Stimulated activated memory B cell treated with anti-CD40 and anti-IgM and Interleukin-4, amounts not matched to agents 10 μg/mL and 1 μg/mL and 100 μg/mL, for 72 hours (primary cell): ENCODE measurements at regions not wholly inside any gene's neighbourhood (a gene's known extent, or its start where the extent isn't known, plus 50 kb on each side); places are given as distances from the start of the nearest gene placed in this dataset.
"Not testable (repeated sequence)": the region's sequence is repeated elsewhere in the genome, so short reads cannot be mapped to it uniquely, and the experiment has no call there.

Experiments used
- ATAC-seq: fragments of 150-1000 bp; cut with Tn5 transposase; 2 replicates; pipeline ENCODE4 v1.10.0; 2021
- H3K27ac Mint-ChIP-seq: one replicate; pipeline ENCODE4 v1.8.0; 2022; ENCODE audit warnings: mild to moderate bottlenecking, mixed read lengths
- H3K27me3 Mint-ChIP-seq: one replicate; pipeline ENCODE4 v1.8.0; 2022; ENCODE audit warnings: mixed read lengths
- H3K36me3 Mint-ChIP-seq: one replicate; pipeline ENCODE4 v1.8.0; 2022; ENCODE audit warnings: mixed read lengths
- H3K4me1 Mint-ChIP-seq: one replicate; pipeline ENCODE4 v1.8.0; 2022; ENCODE audit warnings: mixed read lengths
- H3K4me3 Mint-ChIP-seq: one replicate; pipeline ENCODE4 v1.8.0; 2022; ENCODE audit warnings: mild to moderate bottlenecking, moderate library complexity, mixed read lengths
- H3K9me3 Mint-ChIP-seq: one replicate; pipeline ENCODE4 v1.8.0; 2022; ENCODE audit warnings: mixed read lengths

DNA sequence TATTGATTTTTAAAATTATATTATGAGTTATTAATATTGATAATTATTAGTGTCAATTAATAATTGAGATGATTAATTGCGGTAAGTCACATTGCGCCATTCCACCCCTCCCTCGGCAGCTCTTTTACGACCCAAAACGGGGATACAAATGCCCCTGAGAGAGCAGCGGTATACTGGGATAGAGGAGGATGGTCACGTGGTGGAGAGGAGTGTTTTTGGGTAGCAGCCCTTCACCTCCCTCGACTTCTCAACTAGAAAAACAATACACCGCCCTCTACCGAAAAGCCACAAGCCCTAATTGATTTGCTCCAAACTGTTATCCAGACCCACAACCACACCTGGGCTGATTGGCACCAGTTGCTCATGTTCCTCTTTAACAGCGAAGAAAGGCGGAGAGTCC lies 71.0 kb downstream of the DAPL1 start:
- H3K36me3 Mint-ChIP-seq = not testable (repeated sequence)

GRCh38 chr2:158867531-158868191 lies 72.5 kb downstream of the DAPL1 start:
- ATAC-seq, H3K27ac Mint-ChIP-seq, H3K36me3 Mint-ChIP-seq, H3K27me3 Mint-ChIP-seq, H3K4me1 Mint-ChIP-seq, H3K4me3 Mint-ChIP-seq, H3K9me3 Mint-ChIP-seq: not testable (repeated sequence)

More for the DNA sequence above, 71.0 kb downstream of the DAPL1 start:
- H3K9me3 Mint-ChIP-seq, H3K27ac Mint-ChIP-seq, H3K27me3 Mint-ChIP-seq, H3K4me3 Mint-ChIP-seq, ATAC-seq, H3K4me1 Mint-ChIP-seq: not testable (repeated sequence)

DNA sequence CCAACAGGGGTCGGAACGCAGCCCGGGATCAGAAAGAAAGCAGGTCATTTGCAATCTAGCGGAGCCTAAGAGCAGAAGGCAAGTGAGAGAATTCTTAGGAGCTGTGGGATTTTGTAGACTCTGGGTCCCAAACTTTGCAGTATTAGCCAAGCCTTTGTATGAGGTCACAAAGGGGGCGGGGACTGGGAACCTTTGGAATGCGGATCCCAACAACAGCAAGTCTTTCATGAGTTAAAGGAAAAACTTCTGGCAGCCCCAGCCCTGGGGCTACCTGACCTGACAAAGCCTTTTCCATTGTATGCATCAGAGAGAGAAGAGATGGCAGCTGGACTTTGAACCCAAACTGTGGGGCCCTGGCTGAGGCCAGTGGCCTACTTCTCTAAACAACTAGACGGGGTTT lies 73.3 kb downstream of the DAPL1 start:
- H3K36me3 Mint-ChIP-seq, H3K9me3 Mint-ChIP-seq, H3K27ac Mint-ChIP-seq, H3K27me3 Mint-ChIP-seq, ATAC-seq, H3K4me1 Mint-ChIP-seq, H3K4me3 Mint-ChIP-seq: not testable (repeated sequence)

GRCh38 chr2:158869122-158869521 lies 74.0 kb downstream of the DAPL1 start:
- H3K27me3 Mint-ChIP-seq, H3K27ac Mint-ChIP-seq, H3K9me3 Mint-ChIP-seq, H3K4me1 Mint-ChIP-seq, H3K36me3 Mint-ChIP-seq, ATAC-seq, H3K4me3 Mint-ChIP-seq: not testable (repeated sequence)

DNA sequence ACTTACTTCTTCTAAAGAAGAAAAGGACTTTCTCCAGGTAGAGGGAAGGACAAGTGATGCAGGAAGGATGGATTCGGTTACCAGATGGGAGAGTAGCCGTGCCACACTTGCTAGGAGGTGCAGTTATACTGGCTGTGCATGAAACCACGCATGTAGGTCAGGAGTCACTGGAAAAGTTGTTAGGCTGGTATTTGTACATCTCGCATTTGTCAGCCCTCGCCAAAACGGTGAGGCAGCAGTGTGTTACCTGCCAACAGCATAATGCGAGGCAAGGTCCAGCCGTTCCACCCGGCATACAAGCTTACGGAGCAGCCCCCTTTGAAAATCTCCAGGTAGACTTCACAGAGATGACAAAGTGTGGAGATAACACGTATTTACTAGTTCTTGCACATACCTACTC lies 74.5 kb downstream of the DAPL1 start:
- ATAC-seq, H3K9me3 Mint-ChIP-seq, H3K27me3 Mint-ChIP-seq, H3K27ac Mint-ChIP-seq, H3K4me1 Mint-ChIP-seq, H3K36me3 Mint-ChIP-seq, H3K4me3 Mint-ChIP-seq: not testable (repeated sequence)

GRCh38 chr2:158878003-158878402 lies 82.9 kb downstream of the DAPL1 start:
- no peak overlapping the region for H3K4me3 Mint-ChIP-seq
- no peaks in the 10 kb centered on the region for H3K9me3 Mint-ChIP-seq
- no peak for ATAC-seq
- no peaks in the 10 kb centered on the region for H3K4me1 Mint-ChIP-seq
- no peak overlapping the region for H3K27ac Mint-ChIP-seq
- no peaks in the 10 kb centered on the region for H3K36me3 Mint-ChIP-seq
- H3K27me3 Mint-ChIP-seq = no peaks in the 10 kb centered on the region

- H3K36me3 Mint-ChIP-seq = no peaks in the 10 kb centered on the region
- H3K4me1 Mint-ChIP-seq = no peaks in the 10 kb centered on the region
- ATAC-seq = no peak
- H3K27ac Mint-ChIP-seq = no peak overlapping the region
- H3K9me3 Mint-ChIP-seq = no peaks in the 10 kb centered on the region
- H3K27me3 Mint-ChIP-seq = no peaks in the 10 kb centered on the region
- H3K4me3 Mint-ChIP-seq = no peak overlapping the region
These were observed 84.2 kb downstream of the DAPL1 start for GRCh38 chr2:158879229-158879903.

DNA sequence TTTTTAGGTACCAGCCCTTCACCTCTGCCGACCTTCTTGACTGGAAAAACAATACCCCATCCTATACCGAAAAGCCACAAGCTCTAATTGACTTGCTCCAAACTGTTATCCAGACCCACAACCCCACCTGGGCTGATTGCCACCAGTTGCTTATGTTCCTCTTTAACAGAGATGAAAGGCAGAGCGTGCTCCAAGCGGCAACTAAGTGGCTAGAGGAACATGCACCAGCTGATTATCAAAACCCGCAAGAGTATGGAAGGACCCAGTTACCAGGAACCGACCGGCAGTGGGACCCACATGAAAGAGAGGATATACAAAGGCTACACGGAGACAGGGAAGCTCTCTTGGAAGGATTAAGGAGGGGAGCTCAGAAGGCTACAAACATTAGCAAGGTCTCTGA lies 86.1 kb upstream of the TANC1 start:
- peaks cover 11% of the 10 kb centered on the region for H3K27me3 Mint-ChIP-seq
- no peaks in the 10 kb centered on the region for H3K9me3 Mint-ChIP-seq
- H3K36me3 Mint-ChIP-seq = no peaks in the 10 kb centered on the region
- H3K4me1 Mint-ChIP-seq = no peaks in the 10 kb centered on the region
- no peak overlapping the region for H3K4me3 Mint-ChIP-seq
- ATAC-seq = no peak
- H3K27ac Mint-ChIP-seq = no peak overlapping the region

DNA sequence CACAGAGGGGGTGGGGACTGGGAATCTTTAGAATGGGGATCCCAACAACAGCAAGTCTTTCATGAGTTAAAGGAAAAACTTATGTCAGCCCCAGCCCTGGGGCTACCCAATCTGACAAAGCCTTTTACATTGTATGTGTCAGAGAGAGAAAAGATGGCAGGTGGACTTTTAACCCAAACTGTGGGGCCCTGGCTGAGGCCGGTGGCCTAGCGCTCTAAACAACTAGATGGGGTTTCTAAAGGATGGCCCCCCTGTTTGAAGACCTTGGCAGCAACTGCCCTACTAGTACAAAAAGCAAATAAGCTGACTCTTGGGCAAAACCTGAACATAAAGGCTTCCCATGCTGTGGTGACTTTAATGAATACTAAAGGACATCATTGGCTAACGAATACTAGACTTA lies 83.9 kb upstream of the TANC1 start:
- ATAC-seq, H3K9me3 Mint-ChIP-seq, H3K4me3 Mint-ChIP-seq, H3K36me3 Mint-ChIP-seq, H3K27ac Mint-ChIP-seq, H3K4me1 Mint-ChIP-seq: not testable (repeated sequence)
- peaks cover 11% of the 10 kb centered on the region for H3K27me3 Mint-ChIP-seq

DNA sequence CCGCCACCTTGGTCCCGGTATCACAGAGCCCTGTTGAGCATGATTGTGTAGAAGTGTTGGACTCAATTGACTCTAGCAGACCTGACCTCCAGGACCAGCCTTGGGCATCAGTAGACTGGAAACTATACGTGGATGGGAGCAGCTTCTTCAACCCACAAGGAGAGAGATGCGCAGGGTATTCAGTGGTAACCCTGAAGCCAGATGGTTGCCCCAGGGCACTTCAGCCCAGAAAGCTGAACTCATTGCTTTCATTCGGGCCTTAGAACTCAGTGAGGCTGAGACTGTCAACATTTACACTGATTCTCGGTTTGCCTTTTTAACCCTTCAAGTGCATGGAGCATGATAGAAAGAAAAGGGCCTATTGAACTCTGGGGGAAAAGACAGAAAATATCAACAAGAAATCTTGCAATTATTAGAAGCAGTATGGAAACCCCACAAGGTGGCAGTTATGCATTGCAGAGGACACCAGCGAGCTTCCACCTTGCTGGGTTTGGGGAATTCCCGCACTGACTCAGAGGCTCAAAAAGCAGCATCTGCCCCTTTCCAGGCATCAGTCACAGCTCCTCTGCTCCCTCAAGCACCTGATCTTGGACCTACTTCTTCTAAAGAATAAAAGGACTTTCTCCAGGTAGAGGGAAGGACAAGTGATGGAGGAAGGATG lies 83.3 kb upstream of the TANC1 start:
- not testable (repeated sequence) for H3K27ac Mint-ChIP-seq, H3K9me3 Mint-ChIP-seq, H3K4me1 Mint-ChIP-seq, H3K36me3 Mint-ChIP-seq, H3K4me3 Mint-ChIP-seq, ATAC-seq
- H3K27me3 Mint-ChIP-seq = peaks cover 11% of the 10 kb centered on the region

DNA sequence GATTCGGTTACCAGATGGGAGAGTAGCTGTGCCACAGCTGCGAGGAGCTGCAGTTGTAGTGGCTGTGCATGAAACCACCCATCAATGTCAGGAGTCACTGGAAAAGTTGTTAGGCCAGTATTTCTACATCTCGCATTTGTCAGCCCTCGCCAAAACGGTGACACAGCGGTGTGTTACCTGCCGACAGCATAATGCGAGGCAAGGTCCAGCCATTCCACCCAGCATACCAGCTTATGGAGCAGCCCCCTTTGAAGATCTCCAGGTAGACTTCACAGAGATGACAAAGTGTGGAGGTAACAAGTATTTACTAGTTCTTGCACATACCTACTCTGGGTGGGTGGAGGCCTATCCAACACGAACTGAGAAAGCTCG lies 82.8 kb upstream of the TANC1 start:
- peaks cover 11% of the 10 kb centered on the region for H3K27me3 Mint-ChIP-seq
- not testable (repeated sequence) for H3K4me1 Mint-ChIP-seq, H3K4me3 Mint-ChIP-seq, H3K27ac Mint-ChIP-seq, H3K9me3 Mint-ChIP-seq, H3K36me3 Mint-ChIP-seq, ATAC-seq

DNA sequence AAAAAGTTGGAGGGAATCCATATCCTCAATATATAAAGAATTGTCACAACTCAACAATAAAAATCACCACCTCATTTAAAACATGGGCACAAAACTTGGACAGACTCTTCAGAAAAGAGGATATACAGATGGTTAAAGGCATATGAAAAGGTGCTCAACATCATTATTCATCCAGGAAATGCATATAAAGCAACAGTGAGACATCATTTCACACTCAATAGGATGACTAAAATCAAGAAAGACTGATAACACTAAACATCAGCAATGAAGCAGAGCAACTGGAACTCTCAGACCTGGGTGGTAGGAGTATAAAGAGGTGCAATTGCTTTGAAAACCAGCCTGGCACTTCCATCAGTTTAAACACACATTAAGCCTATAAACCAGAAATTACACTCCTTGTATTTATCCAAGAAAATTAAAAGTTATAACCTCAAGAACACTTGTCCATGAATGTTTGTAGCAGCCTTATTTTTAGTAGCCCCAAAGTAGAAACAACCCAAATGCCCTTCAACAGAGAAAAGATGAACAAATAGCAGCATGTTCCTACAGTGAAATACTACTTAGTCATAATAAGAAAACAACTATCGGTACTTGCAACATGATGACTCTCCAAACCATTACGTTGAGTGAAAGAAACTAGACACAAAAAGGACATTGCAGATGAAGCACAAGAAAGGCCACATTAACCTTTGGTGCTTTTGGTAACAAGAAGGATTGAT lies 79.1 kb upstream of the TANC1 start:
- Mint-ChIP-seq H3K4me3 (no peak overlapping the region), H3K27ac (no peak overlapping the region), H3K4me1 (no peaks in the 10 kb centered on the region), H3K9me3 (no peaks in the 10 kb centered on the region), H3K36me3 (no peaks in the 10 kb centered on the region), H3K27me3 (peaks cover 22% of the 10 kb centered on the region)
- no peak for ATAC-seq

DNA sequence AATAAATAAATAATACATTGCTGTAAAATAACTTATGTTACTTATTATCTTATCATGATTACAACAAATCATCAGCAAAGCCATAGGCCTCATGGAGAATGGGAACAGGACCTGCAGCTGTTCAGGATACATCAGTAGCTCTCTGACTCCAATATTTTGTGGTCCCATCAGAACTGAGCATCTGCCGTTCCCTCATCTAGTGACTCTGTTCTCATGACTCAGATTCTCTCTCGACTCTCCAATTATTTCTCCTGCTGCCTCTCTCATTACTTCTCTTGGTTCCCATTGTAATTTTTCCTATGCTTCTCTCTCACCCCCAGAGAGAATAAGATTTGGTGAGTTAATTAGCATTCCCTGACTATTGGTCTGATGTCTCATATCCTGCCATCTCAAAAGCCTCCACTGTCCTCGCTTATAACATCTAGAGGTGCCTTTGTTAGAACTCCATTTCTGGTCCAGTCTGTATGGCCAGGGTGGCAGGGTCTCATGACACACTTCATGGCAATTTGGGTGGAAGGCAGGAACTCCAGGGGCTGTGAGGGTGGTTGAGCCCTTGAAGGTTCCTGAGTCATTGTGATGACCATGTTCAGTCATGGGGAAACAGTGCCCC lies 78.0 kb upstream of the TANC1 start:
- ATAC-seq = no peak
- Mint-ChIP-seq H3K27me3 (peaks cover 22% of the 10 kb centered on the region), H3K9me3 (no peaks in the 10 kb centered on the region), H3K27ac (no peak overlapping the region), H3K4me1 (no peaks in the 10 kb centered on the region), H3K4me3 (no peak overlapping the region), H3K36me3 (no peaks in the 10 kb centered on the region)

DNA sequence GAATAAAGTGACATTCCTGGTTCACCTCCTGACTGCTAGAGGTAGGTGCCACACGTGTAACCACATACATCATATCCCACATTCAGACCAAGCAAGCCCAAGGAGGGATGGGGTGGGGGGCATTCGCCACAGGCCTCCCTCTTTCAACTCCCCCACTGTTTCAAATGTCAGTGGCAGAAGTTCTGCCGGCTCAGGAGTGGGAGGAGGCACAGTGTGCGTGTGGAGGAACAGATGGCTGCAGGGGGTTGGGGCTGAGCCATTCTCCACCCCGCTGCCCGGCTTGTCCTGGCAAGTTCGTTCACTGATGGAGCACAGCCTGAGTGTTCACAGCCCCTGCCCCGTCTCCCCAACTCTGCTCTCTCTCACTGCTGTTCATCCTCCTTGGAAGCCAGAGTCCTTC lies 75.4 kb upstream of the TANC1 start:
- no peaks in the 10 kb centered on the region for H3K4me1 Mint-ChIP-seq
- ATAC-seq = peak; percentile 28
- H3K9me3 Mint-ChIP-seq = no peaks in the 10 kb centered on the region
- H3K4me3 Mint-ChIP-seq = no peak overlapping the region
- no peak overlapping the region for H3K27ac Mint-ChIP-seq
- H3K36me3 Mint-ChIP-seq = no peaks in the 10 kb centered on the region
- H3K27me3 Mint-ChIP-seq = peaks cover 11% of the 10 kb centered on the region

GRCh38 chr2:158893474-158893873 lies 75.0 kb upstream of the TANC1 start:
- Mint-ChIP-seq H3K27me3 (peaks cover 11% of the 10 kb centered on the region), H3K4me3 (no peak overlapping the region), H3K36me3 (no peaks in the 10 kb centered on the region), H3K9me3 (no peaks in the 10 kb centered on the region), H3K4me1 (no peaks in the 10 kb centered on the region), H3K27ac (no peak overlapping the region)
- ATAC-seq = no peak
